ENCODE measurements at regions not wholly inside any gene's neighbourhood (a gene's known extent, or its start where the extent isn't known, plus 50 kb on each side); places are given as distances from the start of the nearest gene placed in this dataset.

- FAIRE-seq = no peak
- CTCF ChIA-PET (ENCODE audit: low intra/inter-chr PET ratio) = no interaction called here
- no peak for TF ChIP-seq IRF1 (CRISPR knock-in tag; IDR thresholded peaks at IDR 0.05; ENCODE audit: borderline replicate concordance)
- TF ChIP-seq ZNF696 (CRISPR knock-in tag; conservative IDR thresholded peaks at IDR 0.05) = no peak
- TF ChIP-seq PHTF2 (CRISPR knock-in tag; IDR thresholded peaks at IDR 0.05) = no peak
- no peak for TF ChIP-seq BCLAF1 (IDR thresholded peaks at IDR 0.05; ENCODE audit: borderline replicate concordance in 1 of 2, control insufficient read depth in 1 of 2, low read depth in 2 of 2, low read length in 1 of 2)
- no peak for TF ChIP-seq TSHZ1 (CRISPR knock-in tag; IDR thresholded peaks at IDR 0.05)
- TF ChIP-seq ZNF655 (CRISPR knock-in tag; IDR thresholded peaks at IDR 0.05) = no peak
- TF ChIP-seq EGR1 (conservative IDR thresholded peaks at IDR 0.05) = no peak
- no peak for TF ChIP-seq ZNF232 (CRISPR knock-in tag; IDR thresholded peaks at IDR 0.05)
- no peak for TF ChIP-seq TCF3 (CRISPR knock-in tag; IDR thresholded peaks at IDR 0.05)
- no peak for TF ChIP-seq KLF6 (CRISPR knock-in tag; IDR thresholded peaks at IDR 0.05; ENCODE audit: borderline replicate concordance)
- no peak for TF ChIP-seq POU5F1 (IDR thresholded peaks at IDR 0.05; ENCODE audit: borderline replicate concordance, low read depth, low read length, partially characterized antibody)
- TF ChIP-seq MITF (IDR thresholded peaks at IDR 0.05) = no peak
Measured at GRCh38 chr6:121664158-121664557, 228.7 kb downstream of the GJA1 start.

More at GRCh38 chr6:121664158-121664557, 228.7 kb downstream of the GJA1 start:
- Histone ChIP-seq H3K9me3 (replicated peaks; ENCODE audit: control insufficient read depth, insufficient read depth, low read depth, low read length) (no peaks in the 10 kb centered on the region), H3K9ac (ENCODE audit: insufficient read depth in 1 of 2, low read depth in 2 of 2, low read length in 2 of 2) (no peak overlapping the region), H3K4me2 (ENCODE audit: insufficient read depth, low read length) (no peak overlapping the region), H2AFZ (ENCODE audit: low read depth, low read length) (no peak overlapping the region), H3K79me2 (ENCODE audit: control insufficient read depth, insufficient read depth, low read length) (no peaks in the 10 kb centered on the region), H3K4me3 (no peak overlapping the region), H3K9me1 (ENCODE audit: control insufficient read depth, insufficient read depth, low read length) (no peaks in the 10 kb centered on the region), H4K20me1 (replicated peaks; ENCODE audit: control insufficient read depth, insufficient read depth, low read length) (no peaks in the 10 kb centered on the region), H3K27ac (ENCODE audit: extremely low read depth, low read depth, low read length) (no peak overlapping the region), H3K36me3 (ENCODE audit: control insufficient read depth, insufficient read depth, low read length) (no peaks in the 10 kb centered on the region), H3K27me3 (ENCODE audit: control insufficient read depth in 2 of 2, insufficient read depth in 2 of 2, low read length in 2 of 2) (no peaks in the 10 kb centered on the region), H3K4me1 (replicated peaks in 1 of 2; ENCODE audit: control insufficient read depth in 2 of 2, insufficient read depth in 2 of 2, low read length in 2 of 2) (no peaks in the 10 kb centered on the region)
- no TSS peak for BruUV-seq (replicated peaks)
- ATAC-seq (no peak), DNase-seq (ENCODE audit: extremely low read depth in 1 of 4, low spot score in 3 of 4) (no peak)
- POLR2A ChIA-PET = no interaction called here
- intact Hi-C loops (cut with micrococcal nuclease) (no loop called here), in situ Hi-C loops (cut with MboI) (no loop called here)
- 0% methylated on average over 1 of the region's 1 CpG for WGBS (ENCODE audit: insufficient coverage, low coverage, missing lambda C conversion rate)

Measured in K562 (cell line).